H1 (cell line): ENCODE measurements at regions not wholly inside any gene's neighbourhood (a gene's known extent, or its start where the extent isn't known, plus 50 kb on each side); places are given as distances from the start of the nearest gene placed in this dataset.

ENCODE experiments used
- CTCF ChIA-PET: fragments of 300-600 bp; sonication (Branson Sonifier 250); formaldehyde crosslinking; loops from one replicate; lab custom pipeline; 2021; ENCODE audit not compliant: partially characterized antibody; lab: Charles Lee
- POLR2A ChIA-PET: fragments of 300-600 bp; sonication (Branson Sonifier 250); formaldehyde crosslinking; loops from one replicate; lab custom pipeline; 2021; ENCODE audit warnings: inconsistent platforms; ENCODE audit not compliant: partially characterized antibody; lab: Charles Lee
- DNase-seq, 2 experiments: peaks; one replicate each; pipeline versions ENCODE4 v3.0.0 to v3.0.0-alpha.2; 2010 to 2022; ENCODE audit warnings: low spot score in 2 of 2, low read depth in 1 of 2, mixed read lengths in 1 of 2
- FAIRE-seq: peaks from 2 replicates; lab custom pipeline; 2011; peaks lifted over from hg19 to GRCh38; lab: Jason Lieb, UNC
- H2AFZ ChIP-seq: 2 replicates; pipeline ENCODE4 v1.8.1; 2012; ENCODE audit warnings: low read length, inconsistent platforms
- H2AK5ac ChIP-seq: 2 replicates; pipeline ENCODE4 v1.6.1; 2013; ENCODE audit warnings: low read depth, low read length
- H2BK120ac ChIP-seq: replicated peaks from 2 replicates; pipeline ENCODE3; 2013; ENCODE audit warnings: low read depth, low read length, inconsistent platforms
- H2BK12ac ChIP-seq: 2 replicates; pipeline ENCODE4 v1.6.1; 2013; ENCODE audit warnings: low read depth, low read length
- H2BK15ac ChIP-seq: 2 replicates; pipeline ENCODE4 v1.6.1; 2013; ENCODE audit warnings: low read length
- H2BK20ac ChIP-seq: 2 replicates; pipeline ENCODE4 v1.6.1; 2013; ENCODE audit warnings: low read length
- H2BK5ac ChIP-seq: 2 replicates; pipeline ENCODE4 v1.6.1; 2013; ENCODE audit warnings: low read depth, low read length
- H3K14ac ChIP-seq: 2 replicates; pipeline ENCODE4 v1.6.1; 2013; ENCODE audit warnings: inconsistent platforms; ENCODE audit not compliant: insufficient read length
- H3K18ac ChIP-seq: 2 replicates; pipeline ENCODE4 v1.6.1; 2013; ENCODE audit warnings: low read length; ENCODE audit errors: extremely low read depth
- H3K23ac ChIP-seq: 2 replicates; pipeline ENCODE4 v1.6.1; 2013; ENCODE audit warnings: inconsistent platforms; ENCODE audit not compliant: insufficient read length
- H3K23me2 ChIP-seq: 2 replicates; pipeline ENCODE4 v1.6.1; 2013; ENCODE audit warnings: low read depth, low read length
- H3K27ac ChIP-seq: 2 replicates; pipeline ENCODE4 v1.6.1; 2011; ENCODE audit warnings: low read depth, low read length, inconsistent platforms
- H3K27me3 ChIP-seq, 4 experiments: replicated peaks in 1 of 4; 1 replicate in 1 of 4; 2 replicates in 3 of 4; pipeline versions ENCODE4 v1.6.1 to v1.8.1; 2011 to 2013; ENCODE audit warnings: low read length in 3 of 4, mild to moderate bottlenecking in 3 of 4, inconsistent platforms in 2 of 4, mixed read lengths in 2 of 4, moderate library complexity in 1 of 4; ENCODE audit not compliant: control insufficient read depth in 3 of 4, insufficient read depth in 3 of 4; ENCODE audit errors: extremely low read depth in 1 of 4
- H3K36me3 ChIP-seq, 4 experiments: 2 replicates each; pipeline versions ENCODE4 v1.6.1 to v1.8.1; 2011 to 2013; ENCODE audit warnings: mild to moderate bottlenecking in 4 of 4, low read length in 3 of 4, moderate library complexity in 2 of 4, control low read depth in 1 of 4, inconsistent platforms in 1 of 4; ENCODE audit not compliant: insufficient read depth in 4 of 4, control insufficient read depth in 2 of 4
- H3K4ac ChIP-seq: replicated peaks from 2 replicates; pipeline ENCODE3; 2013; ENCODE audit warnings: low read length, low read depth, mixed read lengths, inconsistent platforms; ENCODE audit not compliant: insufficient read length
- H3K4me1 ChIP-seq, 4 experiments: replicated peaks in 1 of 4; 1 replicate in 1 of 4; 2 replicates in 3 of 4; pipeline versions ENCODE4 v1.6.1 to v1.8.1; 2011 to 2013; ENCODE audit warnings: low read length in 3 of 4, inconsistent platforms in 2 of 4, mixed read lengths in 1 of 4; ENCODE audit not compliant: insufficient read depth in 4 of 4, control insufficient read depth in 3 of 4
- H3K4me2 ChIP-seq, 2 experiments: 2 replicates each; pipeline versions ENCODE4 v1.6.1 to v1.8.1; 2011 to 2013; ENCODE audit warnings: low read depth in 2 of 2, low read length in 2 of 2, control low read depth in 1 of 2, inconsistent platforms in 1 of 2, mild to moderate bottlenecking in 1 of 2; ENCODE audit not compliant: insufficient read depth in 1 of 2
- H3K4me3 ChIP-seq, 4 experiments: fragments of 200-600, 300-600 bp in 1 of 4; sonication (generic), shearing (Covaris generic), sonication (Bioruptor Twin) in 1 of 4; 2 replicates each; pipeline versions ENCODE4 v1.5.1 to v1.8.1; 2011 to 2016; ENCODE audit warnings: low read length in 4 of 4, low read depth in 3 of 4, control low read depth in 2 of 4, inconsistent platforms in 2 of 4, mild to moderate bottlenecking in 2 of 4, mixed read lengths in 1 of 4, moderate library complexity in 1 of 4; ENCODE audit not compliant: insufficient read depth in 2 of 4; ENCODE audit errors: extremely low read depth in 1 of 4
- H3K56ac ChIP-seq: replicated peaks from 2 replicates; pipeline ENCODE3; 2013; ENCODE audit warnings: low read depth, mild to moderate bottlenecking, mixed read lengths, low read length, inconsistent platforms; ENCODE audit not compliant: insufficient read length
- H3K79me1 ChIP-seq: 2 replicates; pipeline ENCODE4 v1.6.1; 2013; ENCODE audit warnings: low read depth, low read length, control low read depth
- H3K79me2 ChIP-seq, 2 experiments: 2 replicates each; pipeline versions ENCODE4 v1.6.1 to v1.8.1; 2012 to 2013; ENCODE audit warnings: low read length in 2 of 2, mild to moderate bottlenecking in 2 of 2, inconsistent platforms in 1 of 2; ENCODE audit not compliant: insufficient read depth in 2 of 2, control insufficient read depth in 1 of 2
- H3K9ac ChIP-seq, 4 experiments: replicated peaks in 1 of 4; 1 replicate in 1 of 4; 2 replicates in 3 of 4; pipeline versions ENCODE4 v1.6.1 to v1.8.1; 2011 to 2013; ENCODE audit warnings: low read depth in 3 of 4, low read length in 3 of 4, control low read depth in 2 of 4, mild to moderate bottlenecking in 2 of 4, moderate library complexity in 2 of 4, inconsistent platforms in 1 of 4; ENCODE audit errors: extremely low read depth in 1 of 4
- H3K9me3 ChIP-seq, 2 experiments: 2 replicates each; pipeline versions ENCODE4 v1.6.1 to v1.8.1; 2012 to 2013; ENCODE audit warnings: mild to moderate bottlenecking in 2 of 2, moderate library complexity in 2 of 2, control low read depth in 1 of 2, inconsistent platforms in 1 of 2, low read depth in 1 of 2, low read length in 1 of 2, mixed read lengths in 1 of 2; ENCODE audit not compliant: insufficient read depth in 2 of 2
- H4K20me1 ChIP-seq, 2 experiments: replicated peaks in 1 of 2; 2 replicates each; pipeline versions ENCODE3 to v1.8.1; 2011 to 2013; ENCODE audit warnings: inconsistent platforms in 2 of 2, low read length in 2 of 2, mild to moderate bottlenecking in 1 of 2; ENCODE audit not compliant: insufficient read depth in 2 of 2, control insufficient read depth in 1 of 2
- H4K5ac ChIP-seq: 2 replicates; pipeline ENCODE4 v1.6.1; 2013; ENCODE audit warnings: low read length, low read depth, mixed read lengths, inconsistent platforms; ENCODE audit not compliant: insufficient read length
- H4K8ac ChIP-seq: 2 replicates; pipeline ENCODE4 v1.8.0; 2013; ENCODE audit warnings: mild to moderate bottlenecking, moderate library complexity, low read length, inconsistent platforms; ENCODE audit not compliant: insufficient read depth; ENCODE audit errors: extremely low read depth
- H4K91ac ChIP-seq: replicated peaks from 2 replicates; pipeline ENCODE3; 2013; ENCODE audit warnings: low read length, mixed read lengths, inconsistent platforms; ENCODE audit not compliant: insufficient read length
- CBX8 ChIP-seq: fragments of 300-800, 300-1000 bp; sonication (generic); IDR thresholded peaks from 2 replicates; pipeline ENCODE4 v1.7.1; 2016; ENCODE audit warnings: low read depth, low read length, borderline replicate concordance
- WGBS, 2 experiments: shearing (Covaris generic) in 1 of 2; methylation state at CpG; one replicate each; pipeline versions ENCODE4 v1.1.6 to v1.1.7; 2013 to 2015; ENCODE audit warnings: low lambda C conversion rate in 2 of 2, mixed read lengths in 2 of 2, inconsistent platforms in 1 of 2, low coverage in 1 of 2, missing lambda C conversion rate in 1 of 2; ENCODE audit not compliant: insufficient replicate concordance in 2 of 2, insufficient coverage in 1 of 2, insufficient read length in 1 of 2; ENCODE audit errors: extremely low coverage in 1 of 2, missing lambda C conversion rate in 1 of 2; 5-methylcytosine and 5-hydroxymethylcytosine counted together

DNA sequence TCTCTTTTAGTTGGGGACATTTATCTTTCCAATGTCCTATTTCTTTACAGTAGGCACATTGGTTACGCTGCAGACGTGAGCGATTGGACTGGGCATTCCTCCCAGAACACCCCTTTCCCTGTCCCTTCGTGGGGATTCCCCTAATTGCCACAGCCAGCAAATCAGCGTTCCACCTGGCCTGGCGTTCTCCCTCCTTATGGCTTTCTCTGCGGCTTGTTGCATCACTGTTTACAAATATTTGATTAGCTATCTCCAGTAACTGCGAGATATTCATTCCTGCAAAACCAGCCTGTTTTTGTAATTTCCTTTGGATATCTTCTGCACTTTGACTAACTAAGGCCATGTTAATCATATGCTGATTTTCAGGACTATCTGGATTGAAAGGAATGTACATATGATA lies 202.5 kb upstream of the KLF8 start:
- H3K4me3 ChIP-seq, result no peak overlapping the region
- no peak overlapping the region for H2BK15ac ChIP-seq
- no peak overlapping the region for H2BK20ac ChIP-seq
- H3K4ac ChIP-seq, result no peak overlapping the region
- no peaks in the 10 kb centered on the region for H3K9me3 ChIP-seq
- no peaks in the 10 kb centered on the region for H3K4me1 ChIP-seq
- no peaks in the 10 kb centered on the region for H4K20me1 ChIP-seq
- no peaks in the 10 kb centered on the region for H3K79me2 ChIP-seq
- H3K18ac ChIP-seq, result no peak overlapping the region
- no peak overlapping the region for H4K8ac ChIP-seq
- TF ChIP-seq CBX8, result no peak
- H2AK5ac ChIP-seq, result no peak overlapping the region
- H2BK120ac ChIP-seq, result no peak overlapping the region
- ChIA-PET POLR2A (no interaction called here), CTCF (no interaction called here)
- no peak for FAIRE-seq
- WGBS, 2 experiments, result 88% methylated on average over 8 of the region's 8 CpGs; no CpG with 5 or more reads in 1 of the 2 experiments
- no peaks in the 10 kb centered on the region for H3K27me3 ChIP-seq
- H4K5ac ChIP-seq, result no peak overlapping the region
- no peaks in the 10 kb centered on the region for H3K79me1 ChIP-seq
- H2BK12ac ChIP-seq, result no peak overlapping the region
- H3K36me3 ChIP-seq, result no peaks in the 10 kb centered on the region
- no peak overlapping the region for H3K27ac ChIP-seq
- H2AFZ ChIP-seq, result no peak overlapping the region
- DNase-seq, result no peak
- no peak overlapping the region for H3K56ac ChIP-seq
- no peak overlapping the region for H3K14ac ChIP-seq
- H3K4me2 ChIP-seq, result no peak overlapping the region
- H3K9ac ChIP-seq, result no peak overlapping the region
- no peak overlapping the region for H2BK5ac ChIP-seq
- no peak overlapping the region for H3K23ac ChIP-seq
- H4K91ac ChIP-seq, result no peak overlapping the region
- H3K23me2 ChIP-seq, result no peaks in the 10 kb centered on the region
